ENCODE measurements at regions not wholly inside any gene's neighbourhood (a gene's known extent, or its start where the extent isn't known, plus 50 kb on each side); places are given as distances from the start of the nearest gene placed in this dataset.

DNA sequence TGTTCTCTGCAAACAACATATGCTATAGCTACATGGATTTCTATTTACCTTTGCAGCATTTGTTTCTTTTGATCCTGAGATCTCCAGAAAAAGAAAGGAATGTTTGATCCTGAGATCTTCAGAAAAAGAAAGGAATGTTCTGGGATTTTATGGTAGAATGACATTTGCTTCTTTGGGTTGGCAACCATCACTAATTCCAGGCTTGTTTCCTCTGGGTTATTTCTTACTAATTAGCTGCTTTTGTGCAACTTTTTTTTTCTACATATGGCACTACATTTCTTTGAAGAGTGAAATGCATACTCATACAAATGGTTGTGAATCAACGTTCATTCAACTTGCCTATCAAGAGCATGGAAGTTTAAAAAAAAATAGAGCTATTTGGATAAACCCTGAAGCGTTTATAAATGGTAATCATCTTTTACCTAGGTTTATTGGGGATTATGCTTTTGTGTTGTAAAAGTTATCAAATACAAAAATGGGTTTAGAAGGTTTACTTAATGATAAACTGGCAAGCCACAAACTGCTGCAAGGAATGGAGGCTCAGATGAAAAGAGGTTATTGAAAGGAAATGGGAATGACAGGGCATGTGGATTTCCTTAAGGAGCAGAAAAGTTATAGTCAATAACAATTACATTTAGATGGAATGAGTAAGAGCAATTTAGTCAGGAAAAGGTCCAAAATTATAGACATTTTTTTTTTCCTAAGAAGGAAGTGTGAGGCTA is 95.6 kb upstream of the PCDH18 start:
- no peak overlapping the region for H3K4me3 ChIP-seq (ENCODE audit: control insufficient read depth, low read depth, low read length)
- TF ChIP-seq, protein P1, sequence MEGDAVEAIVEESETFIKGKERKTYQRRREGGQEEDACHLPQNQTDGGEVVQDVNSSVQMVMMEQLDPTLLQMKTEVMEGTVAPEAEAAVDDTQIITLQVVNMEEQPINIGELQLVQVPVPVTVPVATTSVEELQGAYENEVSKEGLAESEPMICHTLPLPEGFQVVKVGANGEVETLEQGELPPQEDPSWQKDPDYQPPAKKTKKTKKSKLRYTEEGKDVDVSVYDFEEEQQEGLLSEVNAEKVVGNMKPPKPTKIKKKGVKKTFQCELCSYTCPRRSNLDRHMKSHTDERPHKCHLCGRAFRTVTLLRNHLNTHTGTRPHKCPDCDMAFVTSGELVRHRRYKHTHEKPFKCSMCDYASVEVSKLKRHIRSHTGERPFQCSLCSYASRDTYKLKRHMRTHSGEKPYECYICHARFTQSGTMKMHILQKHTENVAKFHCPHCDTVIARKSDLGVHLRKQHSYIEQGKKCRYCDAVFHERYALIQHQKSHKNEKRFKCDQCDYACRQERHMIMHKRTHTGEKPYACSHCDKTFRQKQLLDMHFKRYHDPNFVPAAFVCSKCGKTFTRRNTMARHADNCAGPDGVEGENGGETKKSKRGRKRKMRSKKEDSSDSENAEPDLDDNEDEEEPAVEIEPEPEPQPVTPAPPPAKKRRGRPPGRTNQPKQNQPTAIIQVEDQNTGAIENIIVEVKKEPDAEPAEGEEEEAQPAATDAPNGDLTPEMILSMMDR (conservative IDR thresholded peaks at IDR 0.05; ENCODE audit: control insufficient read depth, insufficient read depth, low read depth, low read length): no peak
- DNase-seq (ENCODE audit: low read depth): no peak

DNA sequence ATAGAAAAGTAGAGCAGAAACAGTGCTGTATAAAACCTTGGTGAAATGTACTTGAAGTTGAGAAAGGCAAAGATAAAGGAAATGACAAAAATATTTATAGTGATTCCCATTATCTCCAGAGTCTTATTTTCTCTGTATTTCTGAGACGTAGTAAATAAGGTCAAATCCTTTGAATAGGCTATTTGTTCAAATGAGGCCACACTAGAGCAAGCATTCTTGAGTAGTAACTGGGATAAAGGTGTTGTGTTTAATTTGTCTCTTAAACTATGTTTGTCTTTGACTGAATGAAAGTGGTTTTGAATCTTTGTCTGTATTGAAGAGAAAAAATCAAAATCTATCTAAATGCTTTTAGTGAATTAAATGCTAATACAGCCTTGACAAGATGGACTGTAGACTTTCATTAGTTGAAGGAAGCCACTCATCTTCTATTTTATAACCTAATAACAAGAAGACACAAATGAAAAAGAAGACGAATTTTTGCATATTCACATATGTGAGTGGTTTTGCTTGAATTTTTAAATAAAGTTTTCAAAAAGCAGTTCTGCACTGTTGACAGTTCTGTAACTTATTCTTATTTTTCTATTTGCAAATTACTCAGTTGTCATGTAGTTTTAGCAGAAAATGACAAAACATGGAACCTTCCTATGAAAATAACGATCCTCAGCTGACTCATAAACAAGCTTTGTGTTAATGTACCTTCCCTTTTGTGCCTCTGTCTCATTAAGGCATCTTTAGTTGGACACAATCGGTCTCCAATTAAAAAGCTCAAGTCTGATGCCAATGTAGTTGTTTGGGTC is 94.8 kb upstream of the PCDH18 start:
- no peak overlapping the region for H3K4me3 ChIP-seq (ENCODE audit: control insufficient read depth, low read depth, low read length)
- DNase-seq (ENCODE audit: low read depth): no peak
- TF ChIP-seq, protein P1 (conservative IDR thresholded peaks at IDR 0.05; ENCODE audit: control insufficient read depth, insufficient read depth, low read depth, low read length): no peak

DNA sequence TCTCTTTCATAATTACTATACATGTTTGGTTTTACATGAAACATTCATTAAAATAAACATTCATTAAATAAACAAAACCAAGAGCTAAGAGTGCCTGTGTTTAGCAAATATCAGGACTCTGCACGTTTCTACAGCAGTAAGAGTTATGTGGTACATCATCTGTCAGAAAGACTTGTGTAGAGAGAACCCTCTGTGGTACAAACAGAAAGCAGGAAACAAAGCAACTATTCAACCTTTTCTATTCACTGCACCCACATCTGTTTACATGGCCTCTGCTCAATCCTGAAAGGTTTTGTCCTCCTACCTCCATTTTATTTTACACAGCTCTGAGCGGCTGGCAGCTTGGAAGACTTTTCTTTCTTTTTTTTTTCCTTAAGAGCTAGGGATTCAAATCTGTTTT is 90.7 kb upstream of the PCDH18 start:
- H3K4me3 ChIP-seq (ENCODE audit: control insufficient read depth, low read depth, low read length): no peak overlapping the region
- TF ChIP-seq, protein P1 (conservative IDR thresholded peaks at IDR 0.05; ENCODE audit: control insufficient read depth, insufficient read depth, low read depth, low read length): no peak

DNA sequence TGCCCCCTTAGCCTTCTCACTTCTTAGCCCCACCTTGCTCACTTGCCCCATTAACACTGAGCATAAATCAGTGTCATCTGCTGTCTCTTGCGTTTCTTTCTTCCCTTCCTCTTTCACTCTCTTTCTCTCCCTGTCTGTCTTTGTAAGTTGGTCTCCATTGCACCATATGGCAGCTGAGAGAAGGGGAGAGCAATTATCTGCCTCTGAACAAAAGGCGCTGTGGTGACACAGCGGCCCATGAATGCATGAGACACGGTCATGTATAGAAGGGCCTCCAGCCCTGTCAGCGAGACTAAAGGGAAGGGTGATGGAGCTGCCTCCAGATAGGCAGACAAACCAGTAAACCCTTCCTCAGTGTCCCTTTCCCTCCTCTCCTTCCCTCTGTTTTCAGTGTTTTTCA is 88.8 kb upstream of the PCDH18 start:
- TF ChIP-seq, protein P1 (conservative IDR thresholded peaks at IDR 0.05; ENCODE audit: control insufficient read depth, insufficient read depth, low read depth, low read length): no peak
- H3K4me3 ChIP-seq (ENCODE audit: control insufficient read depth, low read depth, low read length): no peak overlapping the region
- DNase-seq (ENCODE audit: low read depth): no peak

More for the DNA sequence above, 90.7 kb upstream of the PCDH18 start:
- no peak for DNase-seq (ENCODE audit: low read depth)

DNA sequence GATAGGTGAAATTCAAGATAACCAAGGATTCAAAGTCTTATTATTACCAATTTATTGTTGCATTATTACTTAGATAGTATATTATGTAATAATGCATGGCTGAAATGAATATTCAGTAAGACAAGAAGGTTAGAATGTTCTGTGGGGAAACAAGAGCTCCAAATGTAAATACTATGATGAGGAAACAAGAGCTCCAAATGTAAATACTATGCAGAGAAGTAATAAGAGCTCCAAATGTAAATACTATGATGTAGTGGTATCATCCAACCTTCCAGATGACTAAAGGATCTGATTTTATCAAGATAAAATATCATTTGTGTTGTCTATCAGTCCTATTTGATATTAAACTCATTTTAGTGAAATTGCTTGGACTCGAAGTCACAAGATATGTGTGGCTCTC is 82.2 kb upstream of the PCDH18 start:
- no peak overlapping the region for H3K4me3 ChIP-seq (ENCODE audit: control insufficient read depth, low read depth, low read length)
- no peak for DNase-seq (ENCODE audit: low read depth)
- TF ChIP-seq, protein P1 (conservative IDR thresholded peaks at IDR 0.05; ENCODE audit: control insufficient read depth, insufficient read depth, low read depth, low read length): no peak

DNA sequence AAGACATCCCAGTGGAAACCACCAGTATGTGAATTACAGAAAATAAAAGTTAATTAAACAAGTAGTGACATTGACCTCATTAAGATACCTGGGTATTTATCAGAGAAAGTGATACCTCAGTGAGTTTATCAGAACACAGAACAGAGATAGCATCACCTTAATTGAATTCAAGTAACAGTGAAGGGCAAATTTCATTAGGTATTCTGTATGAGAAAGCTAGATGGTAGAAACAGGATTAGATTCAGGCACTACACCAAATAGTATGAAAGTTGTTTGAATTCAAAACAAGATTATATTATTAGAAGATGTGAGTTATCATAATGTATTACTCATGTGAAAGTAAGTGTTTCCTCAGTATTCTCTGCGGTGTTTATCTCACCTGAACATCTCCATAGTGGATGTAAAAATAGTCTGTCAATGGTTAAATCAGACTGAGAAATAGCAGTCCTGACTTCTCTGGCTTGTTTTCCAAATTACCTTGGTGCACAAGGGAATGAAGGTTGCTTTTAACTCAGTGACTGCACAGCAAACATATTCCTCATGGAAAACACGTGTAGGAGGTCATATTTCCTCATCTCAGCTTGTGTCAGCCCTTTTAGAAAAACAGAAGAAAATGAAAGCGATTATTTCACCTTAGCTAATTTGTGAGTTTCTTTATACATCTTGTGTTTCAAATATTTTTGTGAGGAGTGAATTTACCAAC is 79.9 kb upstream of the PCDH18 start:
- TF ChIP-seq, protein P1 (conservative IDR thresholded peaks at IDR 0.05; ENCODE audit: control insufficient read depth, insufficient read depth, low read depth, low read length): no peak
- no peak overlapping the region for H3K4me3 ChIP-seq (ENCODE audit: control insufficient read depth, low read depth, low read length)
- peak; percentile 34 for DNase-seq (ENCODE audit: low read depth)

All from fibroblast of mammary gland (primary cell).